Liver (tissue), 8 donors: ENCODE measurements at regions not wholly inside any gene's neighbourhood (a gene's known extent, or its start where the extent isn't known, plus 50 kb on each side); places are given as distances from the start of the nearest gene placed in this dataset.

Source experiments
- DNase-seq: peaks from one replicate; pipeline ENCODE4 v3.0.0-alpha.2; 2017; ENCODE audit warnings: low spot score
- H3K27ac ChIP-seq, 2 donors: one replicate each; pipeline ENCODE4 v1.7.0; 2013; ENCODE audit warnings: inconsistent platforms in 2 of 2, low read length in 2 of 2, control low read depth in 1 of 2, low read depth in 1 of 2, mild to moderate bottlenecking in 1 of 2
- H3K27me3 ChIP-seq, 4 donors: one replicate each; pipeline versions ENCODE4 v1.6.1 to v1.7.0; 2013; ENCODE audit warnings: low read length in 3 of 4, inconsistent platforms in 1 of 4, mild to moderate bottlenecking in 1 of 4, moderate library complexity in 1 of 4; ENCODE audit not compliant: control insufficient read depth in 4 of 4, insufficient read depth in 4 of 4
- H3K36me3 ChIP-seq, 4 donors: one replicate each; pipeline versions ENCODE4 v1.6.1 to v1.7.0; 2013; ENCODE audit warnings: low read length in 3 of 4, mild to moderate bottlenecking in 3 of 4, low read depth in 1 of 4, moderate library complexity in 1 of 4; ENCODE audit not compliant: control insufficient read depth in 4 of 4, insufficient read depth in 3 of 4
- H3K4me1 ChIP-seq, 4 donors: one replicate each; pipeline versions ENCODE4 v1.6.1 to v1.7.0; 2013; ENCODE audit warnings: low read length in 3 of 4, mild to moderate bottlenecking in 3 of 4, moderate library complexity in 1 of 4; ENCODE audit not compliant: control insufficient read depth in 4 of 4, insufficient read depth in 4 of 4
- H3K4me3 ChIP-seq, 3 donors: one replicate each; pipeline versions ENCODE4 v1.6.1 to v1.7.0; 2013; ENCODE audit warnings: low read length in 3 of 3, control low read depth in 1 of 3, low read depth in 1 of 3, mild to moderate bottlenecking in 1 of 3
- H3K9ac ChIP-seq, 2 donors: one replicate each; pipeline ENCODE4 v1.7.0; 2013; ENCODE audit warnings: low read length in 2 of 2, mild to moderate bottlenecking in 2 of 2, moderate library complexity in 2 of 2, control low read depth in 1 of 2, low read depth in 1 of 2
- H3K9me3 ChIP-seq, 4 donors: one replicate each; pipeline versions ENCODE4 v1.6.1 to v1.7.0; 2013; ENCODE audit warnings: low read length in 3 of 4; ENCODE audit not compliant: control insufficient read depth in 4 of 4
- ATF3 ChIP-seq: IDR thresholded peaks from 2 replicates; pipeline ENCODE4 v1.6.1; 2016; ENCODE audit warnings: antibody characterized with exemption
- CTCF ChIP-seq: fragments of 150-350 bp; IDR thresholded peaks from 2 replicates; pipeline ENCODE4 v1.5.1; 2017; ENCODE audit warnings: improper control_type of control experiment, low read depth, low read length; ENCODE audit not compliant: missing input control
- EGR1 ChIP-seq, 2 donors: IDR thresholded peaks; 2 replicates each; pipeline ENCODE4 v1.6.1; 2016 to 2018; ENCODE audit warnings: antibody characterized with exemption in 2 of 2, low read depth in 2 of 2
- FOXA1 ChIP-seq: IDR thresholded peaks from 2 replicates; pipeline ENCODE4 v1.6.1; 2016; ENCODE audit warnings: antibody characterized with exemption
- FOXA2 ChIP-seq: IDR thresholded peaks from 2 replicates; pipeline ENCODE4 v1.6.1; 2016; ENCODE audit warnings: antibody characterized with exemption
- GABPA ChIP-seq, 2 donors: IDR thresholded peaks in 1 of 2; conservative IDR thresholded peaks in 1 of 2; 2 replicates each; pipeline ENCODE4 v1.6.1; 2016; ENCODE audit warnings: antibody characterized with exemption in 2 of 2, mild to moderate bottlenecking in 1 of 2, moderate library complexity in 1 of 2
- HNF4A ChIP-seq, 2 donors: conservative IDR thresholded peaks; 2 replicates each; pipeline ENCODE4 v1.6.1; 2016; ENCODE audit warnings: antibody characterized with exemption in 2 of 2, mild to moderate bottlenecking in 2 of 2
- HNF4G ChIP-seq: IDR thresholded peaks from 2 replicates; pipeline ENCODE4 v1.6.1; 2016; ENCODE audit warnings: antibody characterized with exemption
- JUND ChIP-seq, 2 donors: IDR thresholded peaks; 2 replicates each; pipeline ENCODE4 v1.6.1; 2016; ENCODE audit warnings: antibody characterized with exemption in 2 of 2
- MAX ChIP-seq: IDR thresholded peaks from 2 replicates; pipeline ENCODE4 v1.6.1; 2016; ENCODE audit warnings: antibody characterized with exemption
- NR2F2 ChIP-seq: IDR thresholded peaks from 2 replicates; pipeline ENCODE4 v1.6.1; 2016; ENCODE audit warnings: antibody characterized with exemption
- RAD21 ChIP-seq, 2 donors: IDR thresholded peaks; 2 replicates each; pipeline ENCODE4 v1.6.1; 2016; ENCODE audit warnings: antibody characterized with exemption in 2 of 2, mild to moderate bottlenecking in 2 of 2
- REST ChIP-seq: IDR thresholded peaks from 2 replicates; pipeline ENCODE4 v1.6.1; 2016; ENCODE audit warnings: antibody characterized with exemption, mild to moderate bottlenecking
- RXRA ChIP-seq, 2 donors: IDR thresholded peaks; 2 replicates each; pipeline ENCODE4 v1.6.1; 2017 to 2018; ENCODE audit warnings: antibody characterized with exemption in 2 of 2, mild to moderate bottlenecking in 1 of 2
- SP1 ChIP-seq: IDR thresholded peaks from 2 replicates; pipeline ENCODE4 v1.6.1; 2018; ENCODE audit warnings: antibody characterized with exemption, mild to moderate bottlenecking
- TAF1 ChIP-seq: conservative IDR thresholded peaks from 2 replicates; pipeline ENCODE4 v1.6.1; 2016; ENCODE audit warnings: antibody characterized with exemption, mild to moderate bottlenecking
- YY1 ChIP-seq: IDR thresholded peaks from 2 replicates; pipeline ENCODE4 v1.6.1; 2016; ENCODE audit warnings: antibody characterized with exemption, mild to moderate bottlenecking
- ZBTB33 ChIP-seq: IDR thresholded peaks from 2 replicates; pipeline ENCODE4 v1.6.1; 2016; ENCODE audit warnings: antibody characterized with exemption
- WGBS: extraction: QIAGEN DNeasy Blood & Tissue Kit; methylation state at CpG from one replicate; pipeline ENCODE4 v1.1.7; 2013; 5-methylcytosine and 5-hydroxymethylcytosine counted together
- donor health status: healthy.
- donor health status: healthy.
- donor health status: healthy.
- donor health status: healthy.
- donor health status: healthy.

- TF ChIP-seq HNF4A (conservative IDR thresholded peaks at IDR 0.05) (no peak), HNF4G (no peak), REST (no peak), TAF1 (no peak), SP1 (no peak), YY1 (no peak), RAD21 (IDR thresholded peaks at IDR 0.05) (no peak), CTCF (no peak), EGR1 (IDR thresholded peaks at IDR 0.05; ENCODE audit: low read depth in 2 of 2) (no peak), ATF3 (no peak), RXRA (IDR thresholded peaks at IDR 0.05) (no peak), FOXA2 (no peak), GABPA (IDR thresholded peaks at IDR 0.05 in 1 of 2, conservative IDR thresholded peaks at IDR 0.05 in 1 of 2) (no peak), NR2F2 (no peak), MAX (no peak), FOXA1 (no peak), JUND (IDR thresholded peaks at IDR 0.05) (no peak), ZBTB33 (no peak)
- H3K9ac ChIP-seq: no peak overlapping the region
- WGBS: 87% methylated on average over 5 of the region's 5 CpGs
- no peak for DNase-seq
- no peak overlapping the region for H3K27ac ChIP-seq
- H3K4me1 ChIP-seq: no peaks in the 10 kb centered on the region
- H3K36me3 ChIP-seq: no peaks in the 10 kb centered on the region
- no peaks in the 10 kb centered on the region for H3K9me3 ChIP-seq
- no peaks in the 10 kb centered on the region for H3K27me3 ChIP-seq
- H3K4me3 ChIP-seq: no peak overlapping the region
Measured at GRCh38 chr1:193463326-193463932, 277.0 kb upstream of the B3GALT2 start.
